Left ventricle myocardium superior (tissue), 1 donor: ENCODE measurements at regions not wholly inside any gene's neighbourhood (a gene's known extent, or its start where the extent isn't known, plus 50 kb on each side); places are given as distances from the start of the nearest gene placed in this dataset.
A peak's percentile ranks its signal among the peaks of the same experiment; 100 is the strongest.
"Not testable (repeated sequence)": the region's sequence is repeated elsewhere in the genome, so short reads cannot be mapped to it uniquely, and the experiment has no call there.

Experiments used
- ATAC-seq: fragments of 200-7000 bp; cut with Tn5 transposase; one replicate; pipeline ENCODE4 v1.9.1; 2020; ENCODE audit warnings: mild to moderate bottlenecking, moderate library complexity
- DNase-seq: peaks from one replicate; pipeline ENCODE4 v3.0.0-alpha.2; 2020
- intact Hi-C: fragments of 100-400 bp; cut with micrococcal nuclease; formaldehyde crosslinking; loops from one replicate; pipeline ENCODE4 v1.11.0; 2022
- donor health status: DM: no; HTN: yes; CAD: no; lungs with severe emphysema.

GRCh38 chr20:48535556-48535955, 292.2 kb downstream of the PREX1 start:
- ATAC-seq: no peak
- intact Hi-C loops: no loop called here
- DNase-seq: no peak

- ATAC-seq (no peak), DNase-seq (no peak)
- intact Hi-C loops: no loop called here
Observed at GRCh38 chr20:48532028-48532427, 295.8 kb downstream of the PREX1 start.

- ATAC-seq (no peak), DNase-seq (no peak)
- intact Hi-C loops: no loop called here
Observed at GRCh38 chr20:48531505-48531904, 296.3 kb downstream of the PREX1 start.

- DNase-seq (no peak), ATAC-seq (no peak)
- intact Hi-C loops: no loop called here
Observed at GRCh38 chr20:48530957-48531356, 296.8 kb downstream of the PREX1 start.

GRCh38 chr20:48528346-48528745, 299.5 kb downstream of the PREX1 start:
- ATAC-seq (no peak), DNase-seq (no peak)
- intact Hi-C loops: no loop called here

- ATAC-seq: no peak
- intact Hi-C loops: no loop called here
Observed at GRCh38 chr20:48527771-48528170, 300.0 kb downstream of the PREX1 start.

GRCh38 chr20:48526936-48527335, 300.9 kb downstream of the PREX1 start:
- ATAC-seq (no peak), DNase-seq (no peak)
- intact Hi-C loops: no loop called here

More at GRCh38 chr20:48527771-48528170, 300.0 kb downstream of the PREX1 start:
- DNase-seq: no peak

- DNase-seq (no peak), ATAC-seq (no peak)
- intact Hi-C loops: no loop called here
Observed at GRCh38 chr20:48525400-48525799, 302.4 kb downstream of the PREX1 start.

- DNase-seq: no peak
- ATAC-seq: no peak
- intact Hi-C loops: no loop called here
Observed at GRCh38 chr20:48524582-48524981, 303.2 kb downstream of the PREX1 start.

GRCh38 chr20:48523191-48523995, 304.4 kb downstream of the PREX1 start:
- intact Hi-C loops: no loop called here
- ATAC-seq: peak; percentile 62

GRCh38 chr20:48521121-48521520, 306.7 kb downstream of the PREX1 start:
- no peak for ATAC-seq
- no peak for DNase-seq
- intact Hi-C loops: no loop called here

More at GRCh38 chr20:48523191-48523995, 304.4 kb downstream of the PREX1 start:
- DNase-seq: no peak

- DNase-seq, ATAC-seq, intact Hi-C loops: not testable (repeated sequence)
Observed at GRCh38 chr20:48516196-48516595, 311.6 kb downstream of the PREX1 start.

GRCh38 chr20:48514577-48514976, 313.2 kb downstream of the PREX1 start:
- DNase-seq, ATAC-seq, intact Hi-C loops: not testable (repeated sequence)

- DNase-seq, ATAC-seq, intact Hi-C loops: not testable (repeated sequence)
Observed at GRCh38 chr20:48512539-48512938, 315.3 kb downstream of the PREX1 start.

GRCh38 chr20:48505066-48505465, 322.7 kb downstream of the PREX1 start:
- ATAC-seq, DNase-seq, intact Hi-C loops: not testable (repeated sequence)

- no peak for DNase-seq
- ATAC-seq: no peak
- intact Hi-C loops: no loop called here
Observed at GRCh38 chr20:48503166-48503815, 324.5 kb downstream of the PREX1 start.

GRCh38 chr20:48502758-48503157, 325.0 kb downstream of the PREX1 start:
- intact Hi-C loops: no loop called here
- no peak for ATAC-seq
- no peak for DNase-seq

- intact Hi-C loops: no loop called here
- ATAC-seq (no peak), DNase-seq (no peak)
Observed at GRCh38 chr20:48502016-48502415, 325.8 kb downstream of the PREX1 start.

- DNase-seq, intact Hi-C loops, ATAC-seq: not testable (repeated sequence)
Observed at GRCh38 chr20:48500900-48501299, 326.9 kb downstream of the PREX1 start.

- ATAC-seq, intact Hi-C loops, DNase-seq: not testable (repeated sequence)
Observed at GRCh38 chr20:48498939-48499338, 328.9 kb downstream of the PREX1 start.
